Astrocyte of the cerebellum (primary cell): ENCODE measurements at regions not wholly inside any gene's neighbourhood (a gene's known extent, or its start where the extent isn't known, plus 50 kb on each side); places are given as distances from the start of the nearest gene placed in this dataset.

Source experiments
- DNase-seq: peaks from one replicate; pipeline ENCODE4 v3.0.0-alpha.2; 2011; ENCODE audit warnings: low read depth
- H3K4me3 ChIP-seq: 2 replicates; pipeline ENCODE4 v1.5.1; 2011; ENCODE audit warnings: mild to moderate bottlenecking, low read depth, low read length, moderate library complexity
- CTCF ChIP-seq: IDR thresholded peaks from 2 replicates; pipeline ENCODE4 v1.5.1; 2012; ENCODE audit warnings: low read length, low read depth, moderate library complexity, mild to moderate bottlenecking; ENCODE audit errors: missing control alignments
- in situ Hi-C: cut with HindIII; loops from 2 replicates; pipeline ENCODE4 v1.10.0; 2017; ENCODE audit warnings: low sequenced_read_pairs

- in situ Hi-C loops: no loop called here
Measured at GRCh38 chr12:63470161-63470560, 198.1 kb downstream of the DPY19L2 start.

GRCh38 chr12:63467951-63468350, 200.3 kb downstream of the DPY19L2 start:
- H3K4me3 ChIP-seq: no peak overlapping the region
- DNase-seq: no peak
- in situ Hi-C loops: no loop called here
- TF ChIP-seq CTCF: no peak

More at GRCh38 chr12:63470161-63470560, 198.1 kb downstream of the DPY19L2 start:
- H3K4me3 ChIP-seq: no peak overlapping the region
- no peak for TF ChIP-seq CTCF
- no peak for DNase-seq

- no peak overlapping the region for H3K4me3 ChIP-seq
- in situ Hi-C loops: no loop called here
- no peak for DNase-seq
- TF ChIP-seq CTCF: no peak
Measured at GRCh38 chr12:63457857-63458256, 210.4 kb downstream of the DPY19L2 start.

- DNase-seq: no peak
- in situ Hi-C loops: no loop called here
- no peak for TF ChIP-seq CTCF
- no peak overlapping the region for H3K4me3 ChIP-seq
Measured at GRCh38 chr12:63457428-63457827, 210.9 kb downstream of the DPY19L2 start.

- TF ChIP-seq CTCF: no peak
- H3K4me3 ChIP-seq: no peak overlapping the region
- DNase-seq: no peak
- in situ Hi-C loops: no loop called here
Measured at GRCh38 chr12:63450816-63451215, 217.5 kb downstream of the DPY19L2 start.

- TF ChIP-seq CTCF: no peak
- in situ Hi-C loops: no loop called here
- DNase-seq: no peak
- no peak overlapping the region for H3K4me3 ChIP-seq
Measured at GRCh38 chr12:63450334-63450733, 218.0 kb downstream of the DPY19L2 start.

- TF ChIP-seq CTCF: no peak
- no peak overlapping the region for H3K4me3 ChIP-seq
- no peak for DNase-seq
- in situ Hi-C loops: no loop called here
Measured at GRCh38 chr12:63445224-63445880, 222.9 kb downstream of the DPY19L2 start.
